HG03565 (cell line): ENCODE measurements at regions not wholly inside any gene's neighbourhood (a gene's known extent, or its start where the extent isn't known, plus 50 kb on each side); places are given as distances from the start of the nearest gene placed in this dataset.
A peak's percentile ranks its signal among the peaks of the same experiment; 100 is the strongest.

Experiments
- ATAC-seq: cut with Tn5 transposase; IDR thresholded peaks from one replicate; pipeline ENCODE4 v1.9.1; 2021; ENCODE audit warnings: mild to moderate bottlenecking, moderate library complexity; ENCODE audit not compliant: unreplicated experiment

DNA sequence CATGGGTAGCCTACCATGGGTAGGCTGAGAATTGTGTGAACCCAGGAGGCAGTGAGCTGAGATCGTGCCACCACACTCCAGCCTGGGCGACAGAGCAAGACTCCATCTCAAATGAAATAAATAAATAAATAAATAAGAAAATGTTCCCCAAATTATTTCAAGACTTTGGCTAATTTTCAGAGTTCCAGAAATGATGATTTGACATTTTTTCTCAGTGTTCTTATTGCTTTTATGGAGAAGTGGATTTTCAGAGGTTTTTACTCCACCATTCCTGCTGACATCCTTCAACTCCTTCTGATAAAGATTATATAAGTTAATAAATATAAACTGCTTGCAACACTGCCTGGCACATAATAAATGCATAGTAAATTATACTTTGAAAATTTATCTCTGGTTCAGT is 80.4 kb upstream of the PRKCQ start:
- no peak for ATAC-seq

DNA sequence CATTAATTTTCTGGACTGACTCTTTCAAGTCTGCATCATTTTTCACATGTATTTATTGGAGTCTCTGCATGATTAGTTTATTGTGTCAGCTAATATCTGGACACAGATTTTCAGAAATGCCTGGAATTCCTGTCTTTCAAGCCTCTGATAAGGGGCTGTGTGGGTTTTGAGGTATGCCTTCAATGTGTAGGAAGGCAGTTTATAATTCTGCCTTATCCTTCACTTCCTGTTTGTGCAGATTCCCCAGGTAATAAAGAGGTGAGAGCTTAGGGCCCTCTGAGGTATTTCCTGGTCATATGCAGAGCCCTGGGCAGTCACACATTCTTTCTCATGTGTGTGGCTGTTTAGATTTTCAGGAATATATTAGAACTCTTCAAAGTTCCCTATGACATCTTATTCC is 79.4 kb upstream of the PRKCQ start:
- no peak for ATAC-seq

DNA sequence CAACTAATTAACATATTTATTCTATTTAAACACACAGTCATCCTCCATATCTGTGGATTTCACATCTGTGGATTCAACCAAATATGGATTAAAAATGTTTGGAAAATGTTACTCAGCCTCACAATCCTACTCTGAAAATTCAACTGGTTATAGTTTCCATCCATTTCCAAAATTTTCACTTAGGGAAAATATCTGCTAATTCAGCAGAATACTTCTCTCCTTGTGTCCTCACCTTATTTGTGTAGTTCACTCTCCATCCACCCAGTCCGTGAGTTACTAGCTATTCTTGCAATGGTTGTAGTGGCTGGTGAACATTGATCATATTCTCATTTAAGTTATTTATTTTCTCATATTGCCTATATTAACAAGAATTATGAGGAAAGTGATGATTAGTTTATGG is 77.6 kb upstream of the PRKCQ start:
- no peak for ATAC-seq

DNA sequence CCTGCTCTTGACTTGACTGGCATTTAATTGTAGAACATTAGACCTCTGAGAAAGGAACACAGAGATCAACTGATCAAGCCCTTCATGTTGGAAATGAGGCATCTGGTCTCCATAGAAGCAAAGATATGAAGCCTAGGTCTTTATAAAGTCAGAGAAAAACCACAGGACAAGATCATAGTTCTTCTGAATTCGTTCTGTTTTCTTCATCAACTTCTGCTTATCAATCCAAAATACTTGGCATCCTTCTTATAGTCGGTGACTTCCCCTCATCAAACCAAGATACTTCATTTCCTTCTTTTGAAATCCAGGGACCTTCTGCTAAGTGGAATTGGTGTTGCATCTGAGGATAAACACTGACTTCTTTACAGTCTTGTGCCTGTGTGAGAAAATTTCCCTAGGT is 77.1 kb upstream of the PRKCQ start:
- no peak for ATAC-seq

DNA sequence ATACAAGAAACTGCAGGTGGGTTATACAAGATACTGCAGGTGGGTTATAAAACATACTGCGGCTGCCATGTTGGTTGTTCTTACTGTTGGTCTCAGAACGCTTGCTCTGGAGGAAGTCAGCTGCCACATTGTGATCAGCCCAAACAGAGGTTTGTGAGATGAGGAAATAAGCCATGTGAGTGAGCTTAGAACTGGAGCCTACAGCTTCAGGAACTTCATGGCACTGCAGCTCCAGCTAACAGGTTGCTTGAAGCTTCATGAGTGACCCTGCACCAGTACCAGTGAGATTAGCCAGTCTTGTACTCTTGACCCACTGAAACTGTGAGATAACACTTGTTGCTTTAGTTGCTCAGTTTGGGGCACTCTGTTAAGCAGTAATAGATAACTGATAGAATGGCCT is 74.5 kb upstream of the PRKCQ start:
- no peak for ATAC-seq

DNA sequence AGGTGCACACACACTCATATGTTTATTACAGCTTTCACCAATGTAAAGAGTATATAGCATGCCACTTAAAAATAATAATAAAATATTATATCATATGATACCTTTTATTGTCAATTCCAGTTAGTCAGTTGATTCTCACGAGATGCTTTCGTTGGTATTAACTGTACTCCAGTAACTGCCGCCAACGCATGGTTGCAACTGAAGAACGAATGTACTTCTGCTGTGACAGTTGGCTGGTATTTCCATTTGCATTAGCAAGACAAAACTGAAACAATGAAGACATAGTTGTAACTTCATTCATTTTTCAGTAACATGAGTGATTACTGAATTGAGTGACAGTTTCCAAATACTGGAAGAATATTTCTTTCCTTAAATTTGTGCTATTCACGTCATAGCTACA is 70.5 kb upstream of the PRKCQ start:
- no peak for ATAC-seq

DNA sequence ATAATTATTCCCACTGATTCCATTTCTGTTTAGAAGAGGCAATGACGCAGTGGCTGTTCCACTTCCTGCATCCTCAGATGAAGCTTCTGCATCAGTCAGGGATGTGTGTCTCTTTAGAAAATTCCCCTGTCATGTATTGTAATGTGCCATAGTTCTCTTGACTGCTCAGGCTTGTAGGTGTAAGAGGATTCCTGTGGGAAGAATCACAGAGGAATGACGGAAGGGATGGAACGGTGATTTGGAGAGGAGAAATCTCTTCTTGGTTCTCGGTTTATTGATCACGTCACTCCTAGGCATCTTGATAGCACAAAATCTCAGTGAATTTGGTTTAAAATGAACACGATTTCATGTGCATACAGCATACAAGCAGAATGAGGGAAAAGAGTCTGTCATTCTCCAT is 69.8 kb upstream of the PRKCQ start:
- ATAC-seq: no peak

DNA sequence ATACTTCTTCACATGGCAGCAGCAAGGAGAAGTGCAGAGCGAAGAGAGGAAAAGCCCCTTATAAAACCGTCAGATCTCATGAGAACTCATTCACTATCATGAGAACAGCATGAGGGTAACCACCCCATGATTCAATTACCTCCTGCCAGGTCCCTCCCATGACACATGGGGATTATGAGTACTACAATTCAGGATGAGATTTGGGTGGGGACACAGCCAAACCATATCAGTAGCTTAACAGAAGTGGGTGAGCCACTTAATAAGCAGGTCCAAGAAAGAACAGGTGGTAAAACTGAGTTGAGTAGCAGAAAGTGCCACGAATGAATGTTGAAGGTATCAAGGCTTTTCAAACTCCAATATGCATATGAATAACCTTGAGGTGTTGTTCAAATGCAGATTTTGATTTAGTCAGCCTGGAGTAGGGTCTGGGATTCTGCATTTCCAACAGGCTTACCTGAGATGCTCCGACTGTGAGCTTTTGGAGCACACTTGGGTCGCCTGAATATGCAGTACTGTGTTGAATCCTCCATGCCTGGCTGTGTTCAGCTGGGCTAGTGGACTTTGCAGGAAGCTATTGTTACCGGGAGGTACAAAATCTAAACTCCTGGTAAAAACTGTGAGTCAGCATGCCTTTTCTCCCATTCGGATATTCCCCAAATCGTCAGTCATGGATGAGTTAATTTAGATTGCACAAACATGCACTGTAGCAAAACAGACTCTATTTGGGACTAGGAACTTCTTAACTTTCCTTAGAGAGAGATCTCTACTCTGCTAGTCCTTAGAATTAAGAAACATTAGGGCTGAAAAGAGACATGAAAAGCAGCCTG is 69.0 kb upstream of the PRKCQ start:
- ATAC-seq: no peak

DNA sequence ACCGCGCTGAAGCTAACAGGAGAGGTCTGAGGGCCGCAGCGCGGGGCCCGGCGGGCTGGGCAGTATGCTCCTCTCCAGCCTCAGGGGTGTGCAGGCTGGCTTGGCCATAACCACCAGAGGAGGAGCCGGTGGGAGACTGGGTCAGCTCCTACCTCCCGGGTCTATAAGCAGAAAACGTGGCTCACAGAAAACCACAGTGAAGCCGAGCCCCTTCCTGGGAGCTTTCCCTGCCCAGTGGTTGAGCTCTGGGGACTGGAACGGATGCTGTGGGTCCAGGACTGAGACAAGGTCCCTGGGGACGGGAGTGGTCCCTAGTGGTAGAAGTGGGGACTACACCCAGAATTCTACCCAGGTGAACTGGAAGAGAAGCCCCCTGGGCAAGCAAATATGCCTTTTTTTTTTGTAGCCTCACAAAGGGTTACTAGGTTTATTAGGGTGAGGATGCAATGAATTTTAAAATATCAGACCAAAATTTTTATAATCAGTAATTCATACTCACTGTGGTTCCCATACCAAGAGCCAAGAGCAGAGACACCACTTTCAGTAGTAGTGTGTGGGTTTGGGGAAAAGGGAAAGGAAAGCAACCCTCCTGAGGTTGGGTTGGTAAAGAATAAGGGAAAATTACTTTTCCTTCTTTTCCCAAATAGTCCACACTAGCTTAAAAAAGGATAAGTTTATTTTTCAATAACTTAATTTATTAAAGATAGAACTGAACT is 67.9 kb upstream of the PRKCQ start:
- peak; percentile 57 for ATAC-seq

DNA sequence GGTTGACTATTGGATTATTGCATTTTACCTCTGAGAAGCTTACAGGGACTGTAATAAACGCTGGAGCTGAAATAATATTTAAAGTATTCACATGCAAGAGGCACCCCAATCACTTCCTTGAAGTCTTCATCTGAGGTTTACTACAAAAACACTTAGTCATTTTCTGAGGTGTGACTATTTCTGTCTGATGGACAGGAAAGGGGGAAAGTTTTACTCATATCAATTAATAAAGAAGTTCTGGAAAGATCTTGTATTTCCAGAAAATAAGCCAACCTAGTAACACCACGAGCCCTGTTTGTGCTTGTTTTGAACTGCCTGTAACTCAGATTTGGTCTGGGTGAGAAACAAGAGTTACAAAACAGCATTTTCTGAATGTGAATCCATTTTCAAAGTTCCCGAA is 63.9 kb upstream of the PRKCQ start:
- no peak for ATAC-seq

DNA sequence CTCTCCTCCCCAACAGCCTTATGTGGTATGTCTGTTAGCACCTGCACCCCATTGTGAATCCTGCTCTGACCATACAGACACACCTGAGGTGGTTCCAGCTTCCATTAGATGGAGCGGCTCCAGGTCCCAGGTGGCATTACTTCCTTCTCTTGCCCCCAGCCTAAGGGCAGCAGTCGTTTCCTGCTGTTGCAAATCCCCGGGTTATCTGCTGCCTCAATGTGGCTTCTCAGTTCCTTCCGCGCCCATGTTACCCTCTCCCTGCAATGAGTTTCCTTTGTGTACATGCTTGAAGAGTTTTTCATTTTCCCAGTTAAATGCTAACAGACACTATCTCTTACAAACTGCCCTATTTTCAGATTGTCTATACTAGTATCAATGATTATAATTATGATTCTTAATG is 62.8 kb upstream of the PRKCQ start:
- no peak for ATAC-seq

DNA sequence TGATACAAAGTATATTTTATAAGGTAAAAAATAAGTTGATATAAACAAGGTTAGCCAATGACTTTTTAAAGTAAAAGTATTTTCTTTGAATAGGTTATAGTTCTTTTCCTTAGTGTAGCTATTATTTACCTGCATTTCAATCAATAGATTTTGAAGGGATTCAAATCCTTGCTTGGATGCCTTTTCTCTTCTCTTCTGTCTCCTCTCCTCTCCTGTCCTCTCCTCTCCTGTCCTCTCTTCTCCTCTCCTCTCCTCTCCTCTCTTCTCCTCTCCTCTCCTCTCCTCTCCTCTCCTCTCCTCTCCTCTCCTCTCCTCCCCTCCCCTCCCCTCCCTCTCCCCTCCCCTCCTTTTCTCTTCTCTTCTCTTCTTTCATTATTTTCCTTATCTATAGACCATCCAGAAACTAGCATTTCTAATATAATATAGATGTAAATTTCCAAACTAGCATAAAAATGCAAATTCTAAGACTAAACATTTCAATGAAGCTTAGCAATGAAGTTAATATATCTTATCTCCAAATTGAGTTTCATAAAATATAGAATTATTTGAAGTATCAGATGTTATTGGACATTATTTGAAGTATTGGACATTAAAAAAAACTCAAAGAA is 60.5 kb upstream of the PRKCQ start:
- ATAC-seq: no peak

DNA sequence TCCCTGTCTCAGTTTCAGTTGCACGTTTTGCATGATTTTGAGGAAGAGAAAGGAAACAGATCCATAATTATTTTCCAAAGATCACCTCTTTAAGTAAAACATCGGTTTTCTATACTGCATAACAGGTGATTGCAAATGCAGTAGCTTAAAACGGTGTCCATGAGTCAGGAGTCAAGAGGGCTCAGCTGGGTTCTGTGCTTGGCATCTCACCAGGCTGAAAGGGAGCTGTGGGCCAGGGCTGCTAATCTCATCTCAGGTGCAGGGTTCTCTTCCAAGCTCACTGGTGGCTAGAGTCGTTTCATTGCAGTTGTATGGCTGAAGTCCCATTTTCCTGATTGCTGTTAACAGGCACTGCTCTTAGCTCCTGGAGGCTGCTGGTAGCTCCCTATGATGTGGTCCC is 57.0 kb upstream of the PRKCQ start:
- no peak for ATAC-seq

DNA sequence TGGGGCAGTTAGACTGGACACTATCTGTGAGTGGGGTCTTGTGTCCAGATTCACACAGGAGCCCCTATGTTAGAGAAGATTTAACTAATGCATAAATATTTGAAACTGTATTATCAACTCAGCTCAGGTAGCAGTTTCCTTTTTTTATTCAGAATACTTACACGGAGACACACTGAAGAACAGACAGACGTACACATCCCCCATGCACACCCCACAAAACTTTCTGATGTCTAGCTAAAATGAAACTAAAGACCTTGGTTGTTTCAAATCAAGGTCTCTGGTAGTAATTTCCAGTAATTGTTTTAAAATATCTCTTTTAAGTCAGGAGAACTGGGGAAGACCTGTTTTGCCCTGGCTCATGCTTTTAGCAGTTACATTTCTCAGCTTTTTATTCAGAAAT is 55.7 kb upstream of the PRKCQ start:
- ATAC-seq: no peak
